ENCODE measurements at regions not wholly inside any gene's neighbourhood (a gene's known extent, or its start where the extent isn't known, plus 50 kb on each side); places are given as distances from the start of the nearest gene placed in this dataset.

DNA sequence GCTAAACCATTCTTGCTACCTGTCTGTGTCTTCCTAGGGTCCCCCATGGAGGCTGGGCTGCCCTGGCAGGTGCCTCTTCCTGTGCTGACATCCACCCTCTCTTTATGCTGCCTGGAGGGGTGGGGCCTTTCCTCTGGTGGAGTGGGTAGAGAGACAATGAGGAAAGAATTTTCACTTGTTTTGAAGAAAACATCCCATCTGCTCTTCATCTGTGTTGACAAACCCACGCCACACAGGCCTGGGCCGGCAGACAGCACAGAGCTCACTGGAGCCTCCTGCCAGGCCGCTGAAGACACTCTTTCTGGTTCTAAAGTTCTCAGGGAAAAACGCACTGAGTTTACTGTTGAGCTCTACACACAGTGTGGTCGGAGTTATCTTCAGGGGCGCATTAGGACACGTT is 328.2 kb downstream of the GLRX3 start:
- CTCF ChIA-PET: no interaction called here
- TF ChIP-seq SUZ12 (IDR thresholded peaks at IDR 0.05) (no peak), SP1 (IDR thresholded peaks at IDR 0.05) (no peak), HDGF (IDR thresholded peaks at IDR 0.05; ENCODE audit: borderline replicate concordance) (no peak), FOXK2 (IDR thresholded peaks at IDR 0.05) (no peak), L3MBTL2 (conservative IDR thresholded peaks at IDR 0.05) (no peak)
- DNase-seq (ENCODE audit: extremely low spot score): no peak
- POLR2A ChIA-PET: no interaction called here

DNA sequence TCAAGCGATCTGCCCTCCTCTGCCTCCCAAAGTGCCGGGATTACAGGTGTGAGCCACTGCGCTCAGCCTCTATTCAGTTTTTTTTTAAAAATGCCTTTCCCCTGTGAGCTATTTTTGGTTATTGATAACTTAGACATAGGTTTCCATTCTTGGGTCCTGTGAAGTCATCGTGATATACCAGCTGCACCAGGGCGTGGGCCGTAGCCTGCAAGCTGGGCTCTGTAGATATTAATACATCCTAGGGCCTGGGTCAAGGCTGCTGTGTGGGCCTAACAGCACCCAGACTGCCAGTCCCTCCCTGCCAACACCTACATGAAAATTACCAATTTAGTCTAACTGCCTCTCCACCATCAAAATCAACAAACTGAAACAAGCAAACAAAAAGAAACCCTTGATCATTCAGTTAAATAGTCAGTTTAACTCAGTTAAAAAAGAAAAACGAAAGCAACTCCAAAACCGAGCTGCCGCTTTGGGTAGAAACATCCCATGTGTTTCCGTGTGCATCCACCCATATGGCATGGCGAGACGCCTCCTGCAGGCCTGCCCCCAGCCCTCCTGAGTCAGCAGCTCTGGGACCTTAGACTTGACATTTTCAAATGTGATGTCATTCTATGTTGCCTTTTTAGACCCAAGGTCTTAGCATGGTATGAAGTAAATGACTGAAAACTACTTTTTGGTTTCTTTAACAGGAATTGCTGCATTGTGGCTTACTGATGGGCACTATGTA is 330.2 kb downstream of the GLRX3 start:
- no peak for TF ChIP-seq PKNOX1 (IDR thresholded peaks at IDR 0.05)
- TF ChIP-seq FOXM1 (IDR thresholded peaks at IDR 0.05; ENCODE audit: borderline replicate concordance): no peak
- no peak for TF ChIP-seq CTBP1 (IDR thresholded peaks at IDR 0.05; ENCODE audit: borderline replicate concordance)
- no peak for TF ChIP-seq ELF4 (IDR thresholded peaks at IDR 0.05)
- TF ChIP-seq LEF1 (IDR thresholded peaks at IDR 0.05; ENCODE audit: borderline replicate concordance): no peak
- TF ChIP-seq NFRKB (IDR thresholded peaks at IDR 0.05): no peak
- TF ChIP-seq ZNF384 (IDR thresholded peaks at IDR 0.05): no peak
- no peak for TF ChIP-seq FOXA1 (IDR thresholded peaks at IDR 0.05)
- ChIA-PET POLR2A (no interaction called here), CTCF (no interaction called here)
- no peak for DNase-seq (ENCODE audit: extremely low spot score)

- TF ChIP-seq BHLHE40 (IDR thresholded peaks at IDR 0.05; ENCODE audit: borderline replicate concordance): no peak
- no peak for TF ChIP-seq NFRKB (IDR thresholded peaks at IDR 0.05)
- no peak for TF ChIP-seq SP1 (IDR thresholded peaks at IDR 0.05)
- no peak for TF ChIP-seq PKNOX1 (IDR thresholded peaks at IDR 0.05)
- TF ChIP-seq L3MBTL2 (conservative IDR thresholded peaks at IDR 0.05): no peak
- ChIA-PET POLR2A (no interaction called here), CTCF (no interaction called here)
These were observed 334.1 kb downstream of the GLRX3 start for GRCh38 chr10:130470286-130470685.

GRCh38 chr10:130470973-130471372 is 334.8 kb downstream of the GLRX3 start:
- no peak for DNase-seq (ENCODE audit: extremely low spot score)
- CTCF ChIA-PET: no interaction called here
- POLR2A ChIA-PET: no interaction called here
- TF ChIP-seq SP1 (IDR thresholded peaks at IDR 0.05): no peak
- no peak for TF ChIP-seq L3MBTL2 (conservative IDR thresholded peaks at IDR 0.05)
- no peak for TF ChIP-seq BHLHE40 (IDR thresholded peaks at IDR 0.05; ENCODE audit: borderline replicate concordance)
- no peak for TF ChIP-seq ELF4 (IDR thresholded peaks at IDR 0.05)
- TF ChIP-seq FOXK2 (IDR thresholded peaks at IDR 0.05): no peak
- no peak for TF ChIP-seq SUZ12 (IDR thresholded peaks at IDR 0.05)
- no peak for TF ChIP-seq FOXM1 (IDR thresholded peaks at IDR 0.05; ENCODE audit: borderline replicate concordance)
- TF ChIP-seq CTBP1 (IDR thresholded peaks at IDR 0.05; ENCODE audit: borderline replicate concordance): no peak
- no peak for TF ChIP-seq PKNOX1 (IDR thresholded peaks at IDR 0.05)
- no peak for TF ChIP-seq NFRKB (IDR thresholded peaks at IDR 0.05)

More at GRCh38 chr10:130470286-130470685, 334.1 kb downstream of the GLRX3 start:
- DNase-seq (ENCODE audit: extremely low spot score): no peak

GRCh38 chr10:130471486-130471885 is 335.3 kb downstream of the GLRX3 start:
- DNase-seq (ENCODE audit: extremely low spot score): no peak
- CTCF ChIA-PET: no interaction called here
- POLR2A ChIA-PET: no interaction called here
- TF ChIP-seq L3MBTL2 (conservative IDR thresholded peaks at IDR 0.05) (no peak), NFRKB (IDR thresholded peaks at IDR 0.05) (no peak), PKNOX1 (IDR thresholded peaks at IDR 0.05) (no peak)

- TF ChIP-seq HDGF (IDR thresholded peaks at IDR 0.05; ENCODE audit: borderline replicate concordance) (no peak), LEF1 (IDR thresholded peaks at IDR 0.05; ENCODE audit: borderline replicate concordance) (no peak), CTBP1 (IDR thresholded peaks at IDR 0.05; ENCODE audit: borderline replicate concordance) (no peak), ARNT (IDR thresholded peaks at IDR 0.05) (no peak), PKNOX1 (IDR thresholded peaks at IDR 0.05) (no peak), SUZ12 (IDR thresholded peaks at IDR 0.05) (no peak), FOXA1 (IDR thresholded peaks at IDR 0.05) (no peak), SP1 (IDR thresholded peaks at IDR 0.05) (no peak), L3MBTL2 (conservative IDR thresholded peaks at IDR 0.05) (no peak), FOXM1 (IDR thresholded peaks at IDR 0.05; ENCODE audit: borderline replicate concordance) (no peak), BHLHE40 (IDR thresholded peaks at IDR 0.05; ENCODE audit: borderline replicate concordance) (no peak), NFRKB (IDR thresholded peaks at IDR 0.05) (no peak), ZNF384 (IDR thresholded peaks at IDR 0.05) (no peak), TARDBP (IDR thresholded peaks at IDR 0.05) (no peak), FOXK2 (IDR thresholded peaks at IDR 0.05) (no peak), ELF4 (IDR thresholded peaks at IDR 0.05) (no peak)
- CTCF ChIA-PET: no interaction called here
- DNase-seq (ENCODE audit: extremely low spot score): no peak
- POLR2A ChIA-PET: no interaction called here
These were observed 336.0 kb downstream of the GLRX3 start for GRCh38 chr10:130472236-130472635.

Measured in HEK293T (cell line).